SU-DHL-6 (cell line): ENCODE measurements at regions not wholly inside any gene's neighbourhood (a gene's known extent, or its start where the extent isn't known, plus 50 kb on each side); places are given as distances from the start of the nearest gene placed in this dataset.

Experiments used
- H2AFZ ChIP-seq: fragments of 200-600 bp; sonication (generic); 2 replicates; pipeline ENCODE4 v1.6.1; 2014; ENCODE audit warnings: low read depth, mild to moderate bottlenecking, moderate library complexity, mixed read lengths, antibody characterized with exemption, low read length; ENCODE audit not compliant: severe bottlenecking
- H3F3A ChIP-seq: fragments of 200-600 bp; shearing (Covaris generic); 2 replicates; pipeline ENCODE4 v1.6.0; 2016; ENCODE audit warnings: antibody characterized with exemption, mild to moderate bottlenecking; ENCODE audit not compliant: insufficient read depth
- H3K27ac ChIP-seq: fragments of 200-600 bp; sonication (generic); 2 replicates; pipeline ENCODE4 v1.5.1; 2016; ENCODE audit warnings: low read depth, mild to moderate bottlenecking, low read length, moderate library complexity, mixed read lengths
- H3K27me3 ChIP-seq: fragments of 200-600 bp; sonication (generic), shearing (Covaris generic); 2 replicates; pipeline ENCODE4 v1.6.0; 2014; ENCODE audit warnings: mild to moderate bottlenecking, low read length
- H3K36me3 ChIP-seq: fragments of 200-600 bp; sonication (generic); 2 replicates; pipeline ENCODE4 v1.6.1; 2014; ENCODE audit warnings: mild to moderate bottlenecking, low read length, mixed read lengths
- H3K4me2 ChIP-seq: fragments of 300-600, 200-600 bp; shearing (Covaris generic), sonication (generic); 2 replicates; pipeline ENCODE4 v1.6.0; 2014; ENCODE audit warnings: low read length, low read depth, mild to moderate bottlenecking; ENCODE audit not compliant: poor library complexity, severe bottlenecking
- H3K4me3 ChIP-seq: fragments of 200-600 bp; sonication (generic); 2 replicates; pipeline ENCODE4 v1.5.1; 2014; ENCODE audit warnings: antibody characterized with exemption, low read length, mild to moderate bottlenecking, mixed read lengths; ENCODE audit not compliant: insufficient read depth, poor library complexity, severe bottlenecking
- H3K79me2 ChIP-seq: fragments of 200-600 bp; sonication (generic); 2 replicates; pipeline ENCODE4 v1.6.1; 2014; ENCODE audit warnings: mild to moderate bottlenecking, low read length, moderate library complexity; ENCODE audit not compliant: insufficient read depth
- H3K9ac ChIP-seq: fragments of 200-600 bp; sonication (generic); 2 replicates; pipeline ENCODE4 v1.7.0; 2014; ENCODE audit warnings: mild to moderate bottlenecking, low read length
- H3K9me2 ChIP-seq: fragments of 200-600 bp; sonication (generic); replicated peaks from 2 replicates; pipeline ENCODE4 v1.6.1; 2014; ENCODE audit warnings: low read length; ENCODE audit not compliant: insufficient read depth
- H3K9me3 ChIP-seq: fragments of 200-600 bp; sonication (generic); 2 replicates; pipeline ENCODE4 v1.6.1; 2014; ENCODE audit warnings: low read length, mixed read lengths; ENCODE audit not compliant: insufficient read depth
- H4K20me1 ChIP-seq: fragments of 200-600 bp; sonication (generic); 2 replicates; pipeline ENCODE4 v1.6.1; 2014; ENCODE audit warnings: low read depth, mild to moderate bottlenecking, antibody characterized with exemption, low read length, moderate library complexity, mixed read lengths
- EZH2phosphoT487 ChIP-seq: fragments of 200-600 bp; sonication (generic), shearing (Covaris generic); conservative IDR thresholded peaks from 2 replicates; pipeline ENCODE4 v1.6.1; 2018; ENCODE audit warnings: mild to moderate bottlenecking, antibody characterized with exemption, low read length, moderate library complexity, mixed read lengths
- TF ChIP-seq, protein P1 (sequence below): fragments of 200-600 bp; sonication (generic); IDR thresholded peaks from one replicate; pipeline ENCODE4 v1.5.1; 2017; ENCODE audit warnings: antibody characterized with exemption, mild to moderate bottlenecking, low read length, moderate library complexity; ENCODE audit not compliant: insufficient read depth, poor library complexity, severe bottlenecking

DNA sequence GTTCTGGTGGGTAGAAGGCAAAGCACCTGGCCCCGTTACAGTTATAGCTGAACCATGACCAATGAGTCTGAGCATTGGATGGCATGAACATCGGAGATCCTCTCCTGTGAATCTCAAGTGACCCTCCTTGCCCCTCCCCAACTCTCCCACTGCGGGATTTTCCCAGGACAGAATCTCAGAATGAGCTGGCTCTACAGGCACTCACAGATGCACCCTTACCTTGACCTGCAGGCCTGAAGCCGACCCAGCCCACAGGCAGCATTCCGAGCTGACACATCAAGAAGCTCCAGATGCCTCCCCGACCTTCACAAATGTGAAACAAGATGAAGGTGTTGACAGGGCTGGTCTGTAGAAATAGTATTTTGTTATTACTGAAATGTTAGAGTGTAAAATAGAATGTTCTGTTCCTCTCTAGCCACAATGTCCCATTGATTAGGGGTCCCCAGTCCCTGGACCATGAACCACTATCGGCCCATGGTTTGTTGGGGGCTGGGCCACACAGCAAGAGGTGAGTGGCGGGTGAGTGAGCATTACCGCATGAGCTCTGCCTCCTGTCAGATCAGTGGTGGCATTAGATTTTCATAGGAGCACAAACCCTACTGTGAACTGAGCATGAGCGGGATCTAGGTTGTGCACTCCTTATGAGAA, 263.4 kb downstream of the AUH start:
- no peak overlapping the region for H3K27ac ChIP-seq
- H3K4me2 ChIP-seq, result no peak overlapping the region
- H3K36me3 ChIP-seq, result no peaks in the 10 kb centered on the region
- no peak overlapping the region for H3K4me3 ChIP-seq
- no peaks in the 10 kb centered on the region for H3K9me2 ChIP-seq
- H3K9ac ChIP-seq, result no peak overlapping the region
- H2AFZ ChIP-seq, result no peak overlapping the region
- no peaks in the 10 kb centered on the region for H3K9me3 ChIP-seq
- H3F3A ChIP-seq, result no peaks in the 10 kb centered on the region
- no peaks in the 10 kb centered on the region for H4K20me1 ChIP-seq
- no peak for TF ChIP-seq EZH2phosphoT487
- TF ChIP-seq, protein P1, sequence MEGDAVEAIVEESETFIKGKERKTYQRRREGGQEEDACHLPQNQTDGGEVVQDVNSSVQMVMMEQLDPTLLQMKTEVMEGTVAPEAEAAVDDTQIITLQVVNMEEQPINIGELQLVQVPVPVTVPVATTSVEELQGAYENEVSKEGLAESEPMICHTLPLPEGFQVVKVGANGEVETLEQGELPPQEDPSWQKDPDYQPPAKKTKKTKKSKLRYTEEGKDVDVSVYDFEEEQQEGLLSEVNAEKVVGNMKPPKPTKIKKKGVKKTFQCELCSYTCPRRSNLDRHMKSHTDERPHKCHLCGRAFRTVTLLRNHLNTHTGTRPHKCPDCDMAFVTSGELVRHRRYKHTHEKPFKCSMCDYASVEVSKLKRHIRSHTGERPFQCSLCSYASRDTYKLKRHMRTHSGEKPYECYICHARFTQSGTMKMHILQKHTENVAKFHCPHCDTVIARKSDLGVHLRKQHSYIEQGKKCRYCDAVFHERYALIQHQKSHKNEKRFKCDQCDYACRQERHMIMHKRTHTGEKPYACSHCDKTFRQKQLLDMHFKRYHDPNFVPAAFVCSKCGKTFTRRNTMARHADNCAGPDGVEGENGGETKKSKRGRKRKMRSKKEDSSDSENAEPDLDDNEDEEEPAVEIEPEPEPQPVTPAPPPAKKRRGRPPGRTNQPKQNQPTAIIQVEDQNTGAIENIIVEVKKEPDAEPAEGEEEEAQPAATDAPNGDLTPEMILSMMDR, result no peak
- H3K79me2 ChIP-seq, result no peaks in the 10 kb centered on the region
- no peaks in the 10 kb centered on the region for H3K27me3 ChIP-seq

DNA sequence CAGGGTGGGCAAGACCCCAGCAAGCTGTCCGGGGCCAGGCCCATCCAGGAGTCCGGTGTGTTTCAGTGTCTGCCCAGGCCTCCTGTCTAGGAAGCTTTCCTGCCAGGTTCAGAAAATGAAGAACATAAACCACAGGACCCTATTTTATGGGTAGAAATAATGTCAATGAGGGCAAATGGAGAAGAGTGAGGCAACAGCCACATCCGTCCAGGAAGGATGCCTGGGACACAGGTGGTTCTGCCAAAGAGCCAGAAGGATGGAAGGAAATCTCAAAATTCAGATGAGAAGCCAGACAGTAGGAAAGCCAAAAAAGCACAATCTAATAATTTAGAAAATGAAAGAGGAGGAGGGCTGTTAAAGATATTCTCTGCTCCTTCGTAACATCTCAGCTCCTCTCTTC, 262.3 kb downstream of the AUH start:
- H3K27ac ChIP-seq, result no peak overlapping the region
- H4K20me1 ChIP-seq, result no peaks in the 10 kb centered on the region
- H3F3A ChIP-seq, result no peaks in the 10 kb centered on the region
- no peaks in the 10 kb centered on the region for H3K36me3 ChIP-seq
- no peaks in the 10 kb centered on the region for H3K27me3 ChIP-seq
- no peaks in the 10 kb centered on the region for H3K9me2 ChIP-seq
- no peaks in the 10 kb centered on the region for H3K9me3 ChIP-seq
- no peak for TF ChIP-seq EZH2phosphoT487
- TF ChIP-seq, protein P1, result no peak
- no peak overlapping the region for H3K4me2 ChIP-seq
- H3K4me3 ChIP-seq, result no peak overlapping the region
- H2AFZ ChIP-seq, result no peak overlapping the region
- no peak overlapping the region for H3K9ac ChIP-seq
- H3K79me2 ChIP-seq, result no peaks in the 10 kb centered on the region

DNA sequence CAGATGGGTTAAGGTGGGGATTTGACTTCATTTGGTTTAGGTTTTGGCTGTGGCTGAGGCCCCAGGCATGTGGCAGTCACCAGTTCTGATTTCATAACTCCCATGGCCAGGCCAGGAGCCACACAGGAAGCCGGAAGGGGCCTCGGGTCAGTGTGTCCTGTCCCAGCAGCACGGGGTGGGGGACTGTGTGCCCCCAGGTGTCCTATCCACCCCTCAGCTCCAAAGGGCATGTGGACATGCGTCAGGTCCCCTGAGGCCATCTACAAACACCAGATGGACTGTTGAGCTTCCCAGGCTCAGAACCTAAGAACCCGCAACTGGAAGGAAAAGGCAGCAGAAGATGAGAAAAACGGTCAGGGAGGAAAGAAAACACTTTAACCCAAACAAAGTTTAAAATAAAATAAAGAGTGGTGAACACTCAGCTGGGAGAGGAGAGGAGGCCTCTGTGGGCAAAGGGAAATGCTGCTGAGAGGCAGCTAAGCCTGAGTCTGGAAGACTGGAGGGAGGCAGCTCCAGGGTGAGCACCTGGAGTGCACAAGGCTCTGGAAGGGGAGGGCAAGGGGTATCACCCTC, 260.8 kb downstream of the AUH start:
- TF ChIP-seq, protein P1, result no peak
- TF ChIP-seq EZH2phosphoT487, result no peak
- Histone ChIP-seq H3K9me3 (no peaks in the 10 kb centered on the region), H3K27me3 (no peaks in the 10 kb centered on the region), H3K27ac (no peak overlapping the region), H3K36me3 (no peaks in the 10 kb centered on the region), H4K20me1 (no peaks in the 10 kb centered on the region), H3K79me2 (no peaks in the 10 kb centered on the region), H3K9ac (no peak overlapping the region), H3K4me2 (no peak overlapping the region), H3K4me3 (no peak overlapping the region), H3K9me2 (no peaks in the 10 kb centered on the region), H3F3A (no peaks in the 10 kb centered on the region), H2AFZ (no peak overlapping the region)
